ENCODE measurements at regions not wholly inside any gene's neighbourhood (a gene's known extent, or its start where the extent isn't known, plus 50 kb on each side); places are given as distances from the start of the nearest gene placed in this dataset.

GRCh38 chr4:1576961-1577821, 106.9 kb downstream of the FAM53A start:
- ATAC-seq (replicated peaks in 6 of 8) = no peak
- in situ Hi-C loops (cut with MboI; ENCODE audit: low pct_unique_long_range_greater_than_20kb in 2 of 9, low sequenced_read_pairs in 9 of 9, unreplicated experiment in 9 of 9) = no loop called here
- WGBS, 10 experiments = 40 to 100% (median 71%) methylated on average over 1 to 9 of the region's 30 CpGs; no CpG with 5 or more reads in 2 of the 10 experiments
- Histone ChIP-seq H3K4me3 (no peak overlapping the region), H3K27ac (no peak overlapping the region), H3K4me1 (replicated peaks in 1 of 2) (peaks cover 51 to 57% of the 10 kb centered on the region in 2 donors)

DNA sequence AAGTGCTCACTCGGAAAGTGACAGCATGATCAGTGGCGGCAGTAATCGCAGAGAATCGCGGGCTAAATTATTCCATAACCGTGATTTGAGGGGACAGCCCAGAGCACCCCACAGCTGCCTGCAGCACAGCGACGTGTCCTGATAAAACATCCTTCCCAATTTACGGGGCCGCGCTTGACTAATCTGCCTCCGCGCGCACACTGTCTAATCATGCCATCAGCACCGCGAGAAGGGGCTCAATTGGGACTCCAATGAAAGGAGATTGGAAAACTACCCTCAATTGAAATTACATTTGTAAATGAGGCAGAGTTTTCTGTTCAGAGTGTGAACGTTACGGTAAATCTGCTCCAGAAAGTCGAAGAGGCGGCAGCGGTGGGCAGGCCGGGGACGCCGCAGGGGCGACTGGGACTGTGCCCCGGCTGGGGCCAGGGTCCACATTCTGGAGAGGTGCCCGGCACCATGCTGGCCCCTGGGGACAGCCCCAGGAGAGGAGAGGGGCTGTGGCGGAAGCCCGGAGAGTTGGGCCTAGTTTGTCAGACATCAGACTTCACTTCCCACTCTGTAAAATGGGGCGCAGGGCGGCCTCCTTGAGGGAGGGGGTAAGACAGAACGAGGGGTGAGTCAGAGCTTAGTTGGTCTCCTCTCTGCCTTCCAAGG, 107.7 kb downstream of the FAM53A start:
- ATAC-seq (replicated peaks in 6 of 8) = no peak
- Histone ChIP-seq H3K4me3 (no peak overlapping the region), H3K4me1 (replicated peaks in 1 of 2) (peaks cover 59 to 65% of the 10 kb centered on the region in 2 donors), H3K27ac (peak overlapping the region; percentile 2 to 75)
- 43 to 100% (median 86%) methylated on average over 1 to 12 of the region's 32 CpGs; no CpG with 5 or more reads in 3 of the 10 experiments for WGBS, 10 experiments
- in situ Hi-C loops (cut with MboI; ENCODE audit: low pct_unique_long_range_greater_than_20kb in 2 of 9, low sequenced_read_pairs in 9 of 9, unreplicated experiment in 9 of 9) = no loop called here

DNA sequence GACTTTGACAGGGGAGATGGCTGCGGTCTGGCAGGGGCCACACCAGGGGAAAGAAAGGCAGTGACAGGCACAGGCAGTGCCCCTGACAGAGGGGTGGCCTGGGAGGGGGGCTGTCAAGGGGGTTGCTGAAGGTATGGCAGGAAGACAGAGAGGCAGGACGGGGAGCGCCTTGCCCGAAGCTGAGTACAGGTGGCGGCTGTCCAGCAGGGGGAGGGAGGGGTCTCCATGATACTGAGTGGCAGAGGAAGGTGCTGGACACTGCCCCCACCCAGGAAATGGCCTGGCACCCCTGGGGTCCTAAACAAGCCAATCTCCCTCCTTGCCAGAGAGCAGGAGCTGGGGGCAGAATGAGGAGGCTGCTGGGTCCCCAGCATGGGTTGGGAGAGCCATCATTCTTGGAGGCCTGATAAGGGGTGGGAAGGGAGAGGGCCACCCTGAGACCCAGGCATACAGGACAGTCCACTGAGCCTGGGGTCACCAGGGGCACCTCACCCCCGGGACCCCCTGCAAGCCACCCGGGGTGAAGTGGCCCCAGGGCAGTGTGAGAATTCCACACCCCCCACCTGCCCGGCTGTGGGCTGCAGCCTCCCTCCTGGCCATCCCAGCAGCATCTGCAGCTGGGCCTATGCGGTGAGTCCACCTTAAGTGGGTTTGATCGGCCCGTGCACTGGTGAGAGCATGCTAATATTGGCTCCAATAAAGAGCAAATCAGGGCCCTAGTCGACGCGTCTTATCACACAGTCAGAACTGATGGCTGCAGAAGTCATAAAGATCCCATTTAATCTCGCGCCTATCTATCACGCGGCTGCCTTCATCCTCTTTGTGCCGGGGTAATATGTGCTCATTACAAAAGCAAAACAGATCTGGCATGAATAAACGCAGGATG, 108.5 kb downstream of the FAM53A start:
- Histone ChIP-seq H3K4me3 (no peak overlapping the region), H3K4me1 (replicated peaks in 1 of 2) (peaks cover 64% of the 10 kb centered on the region in 2 donors), H3K27ac (peak overlapping the region; percentile 59 to 75)
- peak in 4 of 8 experiments; percentile 5 to 21 (median 8) for ATAC-seq (replicated peaks in 6 of 8)
- 40 to 100% (median 49%) methylated on average over 1 to 7 of the region's 20 CpGs; no CpG with 5 or more reads in 4 of the 10 experiments for WGBS, 10 experiments
- in situ Hi-C loops (cut with MboI; ENCODE audit: low pct_unique_long_range_greater_than_20kb in 2 of 9, low sequenced_read_pairs in 9 of 9, unreplicated experiment in 9 of 9) = no loop called here

DNA sequence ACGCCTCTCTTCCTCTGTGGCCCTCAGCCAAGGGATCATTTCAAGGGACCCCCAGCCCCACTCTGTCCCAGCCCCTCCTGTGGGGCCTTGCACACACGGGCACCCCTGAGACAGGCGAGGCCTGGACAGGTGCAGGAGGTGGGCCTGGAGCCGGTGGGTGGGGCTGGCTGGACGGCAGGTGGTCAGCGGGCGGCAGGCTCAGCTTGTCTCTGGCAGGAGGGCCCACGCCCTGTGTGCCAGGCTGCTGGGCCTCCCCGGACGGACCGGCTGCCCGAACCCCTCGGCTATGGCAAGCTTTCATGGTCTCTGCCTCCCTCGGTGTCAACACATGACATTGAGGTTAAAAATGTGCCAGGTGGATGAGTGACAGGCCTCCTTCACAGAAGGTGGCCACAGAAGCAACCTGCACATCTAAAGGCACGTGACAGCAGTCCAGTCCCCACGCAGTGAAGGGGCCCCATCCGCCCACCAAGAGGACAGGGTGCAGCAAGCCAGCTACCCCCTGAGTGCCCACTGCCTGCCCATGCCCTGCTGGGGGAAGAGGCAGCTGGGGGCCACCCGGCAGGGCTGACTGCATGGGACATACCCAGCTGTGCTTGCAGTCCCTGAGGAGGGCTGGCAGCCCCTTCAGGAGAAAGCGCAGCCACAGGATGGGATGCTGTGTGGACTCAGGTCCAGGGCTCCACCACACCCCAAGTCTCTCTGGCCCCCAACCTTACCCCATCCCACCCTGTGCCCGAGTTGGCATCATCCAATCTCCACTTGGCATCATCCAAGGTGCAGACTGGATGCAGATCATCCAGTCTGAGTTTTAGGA, 109.3 kb downstream of the FAM53A start:
- 82 to 100% (median 89%) methylated on average over 1 to 5 of the region's 20 CpGs; no CpG with 5 or more reads in 7 of the 10 experiments for WGBS, 10 experiments
- in situ Hi-C loops (cut with MboI; ENCODE audit: low pct_unique_long_range_greater_than_20kb in 2 of 9, low sequenced_read_pairs in 9 of 9, unreplicated experiment in 9 of 9) = no loop called here
- peak overlapping the region; percentile 59 to 75 for H3K27ac ChIP-seq
- H3K4me3 ChIP-seq = no peak overlapping the region
- peaks cover 64% of the 10 kb centered on the region in 2 donors for H3K4me1 ChIP-seq (replicated peaks in 1 of 2)
- ATAC-seq (replicated peaks in 6 of 8) = no peak

GRCh38 chr4:1573830-1574459, 110.2 kb downstream of the FAM53A start:
- H3K4me1 ChIP-seq (replicated peaks in 1 of 2) = peaks cover 60 to 64% of the 10 kb centered on the region in 2 donors
- in situ Hi-C loops (cut with MboI; ENCODE audit: low pct_unique_long_range_greater_than_20kb in 2 of 9, low sequenced_read_pairs in 9 of 9, unreplicated experiment in 9 of 9) = no loop called here

DNA sequence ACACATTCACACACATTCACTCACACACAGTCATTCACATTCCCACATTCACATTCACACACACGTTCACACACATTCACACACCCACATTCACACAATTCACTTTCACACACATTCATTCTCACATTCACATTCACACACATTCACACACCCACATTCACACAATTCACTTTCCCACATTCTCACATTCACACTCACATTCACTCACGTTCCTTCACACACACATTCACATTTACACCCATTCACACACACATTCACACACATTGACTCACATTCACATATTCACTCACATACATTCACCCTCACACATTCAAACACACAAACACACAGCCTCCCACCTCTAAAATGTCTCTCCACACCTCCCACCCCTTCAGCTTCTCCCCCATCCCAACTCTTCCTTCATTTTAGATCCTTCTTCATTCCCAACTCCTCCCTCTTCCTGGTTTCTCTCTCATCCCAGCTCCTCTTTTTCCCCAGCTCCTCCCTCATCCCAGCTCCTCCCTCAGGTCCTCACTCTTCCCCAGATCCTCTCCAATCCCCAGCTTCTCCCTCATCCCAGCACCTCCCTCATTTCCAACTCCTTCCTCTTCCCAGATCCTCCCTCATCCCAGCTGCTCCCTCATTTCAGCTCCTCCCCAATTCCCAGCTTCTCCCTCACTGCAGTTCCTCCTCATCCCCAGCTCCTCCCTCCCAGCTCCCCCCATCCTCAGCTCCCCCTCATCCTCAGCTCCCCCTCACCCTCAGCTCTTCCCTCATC, 111.0 kb downstream of the FAM53A start:
- Histone ChIP-seq H3K27ac (no peak overlapping the region), H3K4me1 (replicated peaks in 1 of 2) (peaks cover 56 to 62% of the 10 kb centered on the region in 2 donors), H3K4me3 (no peak overlapping the region)
- WGBS, 10 experiments = 14 to 100% (median 73%) methylated on average over 1 to 2 of the region's 2 CpGs; no CpG with 5 or more reads in 2 of the 10 experiments
- ATAC-seq (replicated peaks in 6 of 8) = no peak
- in situ Hi-C loops (cut with MboI; ENCODE audit: low pct_unique_long_range_greater_than_20kb in 2 of 9, low sequenced_read_pairs in 9 of 9, unreplicated experiment in 9 of 9) = no loop called here

More at GRCh38 chr4:1573830-1574459, 110.2 kb downstream of the FAM53A start:
- H3K27ac ChIP-seq = no peak overlapping the region
- WGBS, 10 experiments = 13 to 100% (median 83%) methylated on average over 2 to 6 of the region's 13 CpGs; no CpG with 5 or more reads in 4 of the 10 experiments
- no peak overlapping the region for H3K4me3 ChIP-seq
- no peak for ATAC-seq (replicated peaks in 6 of 8)

GRCh38 chr4:1572521-1572920, 111.6 kb downstream of the FAM53A start:
- no peak for ATAC-seq (replicated peaks in 6 of 8)
- Histone ChIP-seq H3K27ac (no peak overlapping the region), H3K4me3 (no peak overlapping the region), H3K4me1 (replicated peaks in 1 of 2) (peaks cover 56 to 62% of the 10 kb centered on the region in 2 donors)
- in situ Hi-C loops (cut with MboI; ENCODE audit: low pct_unique_long_range_greater_than_20kb in 2 of 9, low sequenced_read_pairs in 9 of 9, unreplicated experiment in 9 of 9) = no loop called here
- WGBS, 10 experiments = 20% methylated on average over 1 of the region's 9 CpGs; no CpG with 5 or more reads in 9 of the 10 experiments

- 20% methylated on average over 1 of the region's 10 CpGs; no CpG with 5 or more reads in 9 of the 10 experiments for WGBS, 10 experiments
- peak in 2 of 8 experiments; percentile 14 to 27 for ATAC-seq (replicated peaks in 6 of 8)
- in situ Hi-C loops (cut with MboI; ENCODE audit: low pct_unique_long_range_greater_than_20kb in 2 of 9, low sequenced_read_pairs in 9 of 9, unreplicated experiment in 9 of 9) = no loop called here
- peak overlapping the region in 1 of 2 donors; percentile 55 for H3K27ac ChIP-seq
- H3K4me3 ChIP-seq = no peak overlapping the region
- peaks cover 56 to 62% of the 10 kb centered on the region in 2 donors for H3K4me1 ChIP-seq (replicated peaks in 1 of 2)
Observed at GRCh38 chr4:1572010-1572385, 112.1 kb downstream of the FAM53A start.

GRCh38 chr4:1571165-1572009, 112.7 kb downstream of the FAM53A start:
- Histone ChIP-seq H3K4me3 (no peak overlapping the region), H3K4me1 (replicated peaks in 1 of 2) (peaks cover 53 to 59% of the 10 kb centered on the region in 2 donors), H3K27ac (peak overlapping the region in 1 of 2 donors; percentile 55)
- in situ Hi-C loops (cut with MboI; ENCODE audit: low pct_unique_long_range_greater_than_20kb in 2 of 9, low sequenced_read_pairs in 9 of 9, unreplicated experiment in 9 of 9) = no loop called here
- ATAC-seq (replicated peaks in 6 of 8) = peak in 2 of 8 experiments; percentile 2 to 68
- WGBS, 10 experiments = 20 to 91% (median 65%) methylated on average over 1 to 8 of the region's 22 CpGs; no CpG with 5 or more reads in 7 of the 10 experiments

DNA sequence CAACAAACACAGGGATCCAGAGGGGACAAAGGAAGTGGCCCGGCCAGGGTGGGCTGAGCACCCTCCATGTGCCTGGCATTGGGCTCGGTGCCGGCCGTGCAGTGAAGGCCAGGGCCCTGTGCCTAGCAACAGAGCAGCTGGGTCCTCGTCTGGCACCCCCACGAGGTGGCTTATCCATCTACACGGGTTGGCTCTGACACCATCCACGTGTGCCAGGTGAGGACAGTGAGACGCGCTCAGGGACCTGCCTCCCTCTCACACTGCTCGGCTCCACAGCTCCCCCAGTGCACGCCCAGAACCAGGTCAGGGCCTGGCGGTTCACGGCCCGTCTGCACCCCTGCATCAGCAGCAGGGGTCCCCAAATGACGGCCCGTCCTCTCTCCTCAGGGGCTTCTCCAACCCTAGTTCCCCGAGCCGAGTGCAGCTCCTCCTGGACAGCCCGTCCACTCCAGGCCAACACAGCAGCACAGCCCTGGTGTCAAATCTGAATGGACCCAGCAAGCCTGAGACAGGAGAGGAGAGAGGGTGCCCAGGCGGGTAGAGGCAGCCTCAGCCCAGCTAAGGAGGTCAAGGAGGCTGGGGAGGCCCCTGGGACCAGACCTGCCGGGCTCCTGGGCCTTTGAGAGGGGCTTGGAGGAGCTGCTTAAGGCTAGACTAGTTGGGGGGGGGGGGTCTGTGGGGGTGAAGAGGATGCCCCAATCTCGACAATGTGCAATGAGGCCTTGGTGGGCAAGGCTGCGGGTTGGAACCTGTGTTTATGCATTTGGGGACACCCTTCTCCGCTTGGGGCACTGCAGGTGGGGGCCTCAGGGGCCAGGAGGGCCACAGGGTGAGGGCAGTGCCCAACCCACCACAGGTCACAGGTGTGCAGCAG, 113.6 kb downstream of the FAM53A start:
- 60 to 100% (median 81%) methylated on average over 1 to 6 of the region's 25 CpGs; no CpG with 5 or more reads in 4 of the 10 experiments for WGBS, 10 experiments
- Histone ChIP-seq H3K4me3 (no peak overlapping the region), H3K27ac (no peak overlapping the region), H3K4me1 (replicated peaks in 1 of 2) (peaks cover 49 to 58% of the 10 kb centered on the region in 2 donors)
- in situ Hi-C loops (cut with MboI; ENCODE audit: low pct_unique_long_range_greater_than_20kb in 2 of 9, low sequenced_read_pairs in 9 of 9, unreplicated experiment in 9 of 9) = no loop called here
- no peak for ATAC-seq (replicated peaks in 6 of 8)

Data from motor neuron (in vitro differentiated cells).